HG02938 (cell line): ENCODE measurements at regions not wholly inside any gene's neighbourhood (a gene's known extent, or its start where the extent isn't known, plus 50 kb on each side); places are given as distances from the start of the nearest gene placed in this dataset.
A peak's percentile ranks its signal among the peaks of the same experiment; 100 is the strongest.

Experiments used
- ATAC-seq: cut with Tn5 transposase; IDR thresholded peaks from one replicate; pipeline ENCODE4 v1.9.1; 2021; ENCODE audit warnings: mild to moderate bottlenecking, moderate library complexity; ENCODE audit not compliant: unreplicated experiment

DNA sequence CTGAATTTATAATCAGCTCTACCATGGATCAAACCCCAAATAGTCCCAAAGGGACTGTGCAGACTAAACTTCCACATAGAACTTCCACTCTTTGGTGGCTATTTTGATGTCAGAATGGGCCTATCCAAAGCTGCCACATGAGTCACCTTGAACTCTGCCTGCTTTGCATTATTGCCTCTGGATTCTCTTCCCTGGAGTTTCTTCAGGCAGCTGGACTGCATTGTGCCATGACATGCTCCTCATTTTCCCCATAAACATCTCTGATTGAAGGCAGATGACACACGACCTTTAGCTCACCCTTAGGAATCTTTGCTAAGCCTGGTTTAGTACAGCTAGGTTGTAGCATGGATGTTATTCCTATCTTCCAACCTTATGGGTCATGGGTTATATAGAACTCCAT, 251.7 kb downstream of the FZD1 start:
- ATAC-seq: no peak

DNA sequence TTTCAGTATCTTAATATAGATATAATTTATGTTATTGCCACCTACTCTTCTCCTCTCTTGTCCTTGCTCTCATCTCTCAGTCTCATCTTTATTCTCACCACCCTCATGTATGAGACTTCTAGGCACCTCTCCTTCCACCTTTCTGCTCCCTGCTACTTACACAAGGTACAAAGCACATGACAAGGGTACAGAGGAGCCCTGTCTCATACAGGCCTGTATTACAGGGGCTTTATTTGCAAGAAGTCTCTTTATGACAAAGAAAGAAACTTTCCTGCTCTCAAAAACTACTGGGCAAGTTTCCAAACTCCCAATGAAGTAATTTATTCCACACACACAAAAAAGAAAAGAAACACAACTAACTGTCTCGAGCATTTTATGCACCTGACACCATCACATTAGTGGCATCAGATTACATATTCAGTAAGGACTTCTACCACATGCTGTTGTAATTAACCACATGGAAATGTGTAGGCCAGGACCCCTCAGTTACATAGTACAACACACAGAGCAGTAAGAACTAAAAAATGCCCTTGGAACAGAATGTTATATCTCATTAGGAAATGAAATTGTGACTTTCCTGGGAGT, 253.1 kb downstream of the FZD1 start:
- no peak for ATAC-seq

DNA sequence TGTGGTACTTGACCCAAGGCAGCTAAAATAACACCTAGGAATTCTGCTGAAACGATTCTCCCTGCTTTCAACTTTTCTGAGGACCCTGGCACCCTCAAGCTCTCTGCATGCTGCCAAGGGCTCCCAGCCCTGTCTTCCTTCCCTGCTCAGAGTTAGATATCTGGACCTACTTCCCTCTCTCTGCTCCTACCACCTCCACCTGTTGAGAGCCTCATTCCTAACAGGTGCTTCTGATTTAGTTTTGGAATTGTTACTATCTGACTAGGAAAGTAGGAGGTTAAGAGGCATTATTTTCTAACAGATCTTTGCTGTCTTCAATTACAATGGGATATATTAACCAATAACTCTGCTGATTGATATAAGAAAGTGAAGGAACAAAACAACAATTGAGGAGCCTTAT, 253.8 kb downstream of the FZD1 start:
- ATAC-seq: no peak

DNA sequence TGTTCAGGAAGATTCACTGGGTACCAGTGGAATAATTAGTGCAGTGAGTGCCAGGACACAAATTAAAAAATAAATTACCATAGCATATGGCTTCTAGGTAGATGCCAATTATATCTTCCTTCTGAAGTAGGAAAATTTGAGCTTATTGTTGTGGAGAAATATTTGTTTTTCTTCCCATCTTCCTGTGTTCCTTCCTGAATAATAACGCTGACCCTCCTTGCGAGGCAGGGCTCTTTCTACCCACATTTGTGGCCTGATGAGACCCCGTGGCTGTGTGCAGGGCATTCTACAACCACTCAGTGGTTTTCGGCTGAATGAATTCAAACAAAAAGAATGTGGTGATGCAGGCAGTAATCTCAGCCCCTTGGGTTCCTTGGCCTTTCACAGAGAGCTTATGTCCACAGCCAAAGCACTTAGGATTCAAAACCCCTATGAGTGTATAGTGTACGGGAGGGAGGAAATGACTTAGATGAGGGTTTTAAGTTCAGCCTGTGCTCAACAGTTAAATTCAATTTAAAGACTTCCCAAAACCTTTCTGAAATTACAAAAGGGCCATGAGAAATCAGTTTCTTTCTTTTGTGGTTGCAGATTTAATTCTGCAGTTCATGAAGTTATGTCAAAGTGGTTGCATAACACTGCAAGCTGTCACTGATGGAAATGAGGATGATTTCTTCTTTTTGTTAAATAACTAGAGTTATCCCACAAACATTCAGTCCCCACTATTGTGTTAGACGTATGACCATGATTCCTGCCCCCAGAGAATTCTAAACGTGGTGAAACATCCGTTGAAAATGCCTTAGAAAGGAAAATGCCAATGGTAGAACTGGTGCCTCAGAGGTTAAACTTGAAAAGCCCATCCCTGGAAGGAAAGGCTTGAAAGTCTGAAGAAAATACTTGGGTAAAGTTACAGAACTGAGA, 255.3 kb downstream of the FZD1 start:
- ATAC-seq: no peak

DNA sequence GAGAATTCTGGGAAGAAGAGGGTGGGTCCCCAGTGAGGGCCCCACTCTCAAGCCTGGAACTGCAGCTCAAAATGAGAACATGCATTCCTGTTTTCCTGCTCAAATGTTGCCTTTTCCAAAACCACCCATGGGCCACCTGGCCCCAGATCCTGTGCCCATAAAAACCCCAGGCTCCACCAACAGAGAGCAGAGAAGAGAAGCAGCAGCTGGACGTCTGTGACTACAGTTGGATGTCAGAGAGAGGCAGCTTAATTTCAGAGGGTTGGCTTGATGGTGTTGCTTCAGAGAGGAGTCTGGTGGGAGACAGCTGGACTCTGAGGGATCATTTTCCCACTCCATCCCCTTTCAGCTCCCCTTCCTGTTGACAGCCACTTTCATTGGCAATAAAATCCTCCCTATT, 256.4 kb downstream of the FZD1 start:
- ATAC-seq: no peak

DNA sequence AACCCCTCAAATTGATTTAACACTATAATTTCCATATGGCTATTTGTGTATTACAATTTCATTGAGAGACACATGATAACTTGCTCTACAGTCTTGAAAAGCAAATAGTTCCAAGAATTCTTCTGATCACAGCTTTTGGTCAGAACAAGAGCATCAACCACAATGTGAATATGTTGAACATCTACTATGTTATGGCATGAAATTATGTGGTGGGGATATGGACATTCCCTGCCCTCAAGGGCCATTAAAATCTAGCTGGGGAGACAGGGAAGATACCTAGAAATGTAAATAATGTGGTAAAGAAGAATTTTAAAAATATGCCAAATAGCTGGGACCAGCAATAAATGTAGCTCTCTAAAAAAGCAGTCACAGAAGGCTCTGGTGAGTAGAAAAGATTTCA, 262.2 kb downstream of the FZD1 start:
- ATAC-seq: no peak

DNA sequence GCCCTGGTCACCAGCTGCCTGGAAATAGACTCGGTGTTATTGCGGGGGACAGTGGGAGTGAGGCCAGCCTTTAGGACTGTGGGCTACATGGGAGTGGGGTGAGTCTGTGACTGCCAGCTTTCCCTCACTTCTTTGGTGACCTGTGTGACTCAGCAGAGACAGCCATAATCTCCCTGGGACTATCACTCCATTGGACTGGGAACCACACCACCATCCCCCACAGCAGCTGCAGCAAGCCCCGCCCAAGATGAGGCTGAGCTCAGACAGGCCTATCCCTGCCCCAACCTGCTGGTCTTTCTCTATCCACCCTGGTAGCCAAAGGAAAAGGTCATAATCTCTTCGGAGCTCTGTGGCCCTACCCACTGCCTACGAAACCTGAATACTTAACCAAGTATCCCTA, 263.2 kb downstream of the FZD1 start:
- no peak for ATAC-seq

DNA sequence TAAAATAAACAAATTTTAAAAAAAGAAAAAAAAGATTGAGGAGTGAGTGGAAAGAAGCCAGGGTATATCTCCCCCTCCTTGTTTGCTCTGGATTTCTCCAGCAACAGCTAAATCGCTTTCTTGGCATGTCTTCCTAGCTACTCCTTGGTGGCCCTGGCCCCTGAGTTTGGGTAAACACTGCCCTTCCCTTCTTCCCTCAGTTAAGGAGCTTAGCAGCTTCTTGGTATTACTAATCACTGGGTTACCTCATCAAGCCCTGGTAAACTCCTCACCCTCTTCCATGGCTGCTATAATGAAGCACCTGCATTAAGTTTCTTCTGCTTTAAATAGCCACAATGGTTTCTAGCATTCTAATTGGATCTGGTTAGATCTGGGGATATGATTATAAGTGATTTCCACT, 269.8 kb downstream of the FZD1 start:
- ATAC-seq: no peak

DNA sequence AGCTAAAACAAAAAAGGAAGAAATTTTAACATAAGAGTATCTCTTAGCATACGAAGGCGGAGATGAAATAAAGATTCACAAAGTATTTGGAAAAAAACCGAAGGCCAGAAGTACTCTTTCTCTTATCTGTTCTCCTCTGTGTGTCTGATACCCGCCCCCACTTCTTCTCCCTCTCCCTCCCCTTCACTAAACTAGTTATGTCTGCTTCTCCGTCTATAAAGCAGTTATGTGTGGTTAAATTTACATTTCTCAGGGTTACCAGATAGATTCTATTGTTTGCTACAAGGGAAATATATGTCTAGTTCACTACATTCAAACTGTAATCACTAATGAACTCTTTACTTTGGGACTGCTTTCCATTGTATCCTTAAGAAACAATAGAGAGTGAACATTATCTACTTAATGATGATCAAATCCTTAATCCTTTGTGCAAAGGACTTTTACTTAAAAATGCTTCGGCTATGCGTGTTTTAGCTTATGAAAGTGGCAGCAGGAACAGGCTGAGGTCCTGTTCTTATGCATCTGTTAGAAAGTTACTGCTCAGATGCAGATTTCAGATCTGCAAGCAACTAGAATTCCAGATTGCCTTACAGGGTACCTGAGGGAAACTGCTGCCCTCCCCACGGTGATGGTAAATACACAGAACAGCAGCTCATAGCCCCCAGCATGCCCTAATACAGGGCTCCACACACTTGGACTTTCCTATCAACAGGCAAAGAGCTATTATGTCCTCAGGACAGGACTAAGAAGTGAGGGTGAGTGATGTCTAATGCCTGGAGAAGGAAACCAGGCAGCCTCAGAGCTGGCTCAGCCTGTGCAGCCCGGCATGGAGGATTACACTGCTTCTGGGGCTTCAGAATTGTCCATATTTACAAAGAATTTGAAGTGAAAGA, 273.3 kb downstream of the FZD1 start:
- no peak for ATAC-seq

DNA sequence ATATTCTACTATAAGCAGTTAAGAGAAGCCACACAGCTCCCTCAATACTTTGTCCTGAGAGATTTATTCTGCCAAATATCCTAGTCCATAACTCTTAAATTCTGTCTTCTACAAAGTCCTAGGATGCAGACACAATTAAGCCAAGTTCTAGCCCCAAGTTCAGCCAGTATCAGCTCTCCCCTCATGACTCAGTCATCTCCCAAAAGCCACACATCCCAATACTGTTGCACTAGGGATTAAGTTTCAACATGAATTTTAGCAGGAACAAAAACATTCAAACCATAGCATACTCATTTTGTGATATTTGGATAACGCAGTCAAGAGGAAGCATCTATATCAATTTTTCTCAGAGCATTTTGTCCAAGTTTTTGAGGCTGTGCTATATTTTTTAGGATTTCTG, 277.4 kb downstream of the FZD1 start:
- no peak for ATAC-seq

DNA sequence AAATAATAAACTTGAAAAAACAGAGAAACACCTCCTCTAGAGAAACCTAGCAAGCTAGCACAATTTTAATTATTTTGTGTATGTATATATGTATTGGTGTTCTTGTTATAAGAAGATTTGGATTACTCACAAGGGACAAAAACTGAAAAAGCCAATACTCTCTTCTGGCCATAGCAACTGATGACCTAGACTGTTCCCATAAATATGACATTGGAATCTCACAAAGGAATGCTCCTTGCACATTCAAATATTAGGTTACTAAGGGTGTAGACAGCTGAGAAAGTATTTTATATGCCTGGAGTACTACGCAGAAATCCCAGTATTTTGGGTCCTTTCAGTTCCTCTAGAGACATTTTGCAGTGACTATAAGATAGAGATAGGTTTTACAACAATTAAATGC, 279.4 kb downstream of the FZD1 start:
- no peak for ATAC-seq

DNA sequence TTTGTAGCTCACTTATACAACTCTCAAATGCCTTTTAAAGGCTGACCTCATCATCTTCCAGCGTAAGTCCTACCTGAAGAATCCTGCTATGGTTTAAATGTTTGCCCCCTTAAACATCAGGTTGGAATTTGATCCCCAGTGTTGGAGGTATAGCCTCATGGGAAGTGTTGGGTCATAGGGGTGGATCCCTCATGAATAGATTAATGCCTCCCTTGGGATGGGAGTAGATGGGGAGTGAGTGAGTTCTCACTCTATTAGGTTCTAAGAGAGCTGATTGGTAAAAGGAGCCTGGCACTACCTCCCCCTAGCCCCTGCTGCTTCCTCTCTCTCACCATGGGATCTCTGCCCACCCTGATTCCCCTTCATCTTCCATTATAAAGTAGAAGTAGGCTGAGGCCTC, 285.6 kb downstream of the FZD1 start:
- ATAC-seq: no peak

DNA sequence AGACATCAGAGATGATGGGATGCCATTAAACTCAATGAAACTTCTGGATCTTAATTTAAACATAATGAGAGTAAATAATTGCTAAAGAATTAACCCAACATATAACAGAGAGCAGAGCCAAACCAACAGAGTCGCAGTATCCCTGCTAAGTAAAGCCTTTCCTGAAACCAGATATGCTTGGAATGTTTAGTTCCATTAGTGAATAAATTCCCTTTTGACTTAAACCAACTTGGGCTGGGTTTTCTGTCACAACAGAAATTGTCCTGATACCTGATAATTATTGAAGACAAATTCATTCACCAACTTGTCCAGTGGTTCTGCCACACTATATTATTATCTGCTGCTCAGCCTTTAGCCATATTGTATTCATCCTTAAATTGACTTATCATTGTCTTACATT, 286.7 kb downstream of the FZD1 start:
- no peak for ATAC-seq

DNA sequence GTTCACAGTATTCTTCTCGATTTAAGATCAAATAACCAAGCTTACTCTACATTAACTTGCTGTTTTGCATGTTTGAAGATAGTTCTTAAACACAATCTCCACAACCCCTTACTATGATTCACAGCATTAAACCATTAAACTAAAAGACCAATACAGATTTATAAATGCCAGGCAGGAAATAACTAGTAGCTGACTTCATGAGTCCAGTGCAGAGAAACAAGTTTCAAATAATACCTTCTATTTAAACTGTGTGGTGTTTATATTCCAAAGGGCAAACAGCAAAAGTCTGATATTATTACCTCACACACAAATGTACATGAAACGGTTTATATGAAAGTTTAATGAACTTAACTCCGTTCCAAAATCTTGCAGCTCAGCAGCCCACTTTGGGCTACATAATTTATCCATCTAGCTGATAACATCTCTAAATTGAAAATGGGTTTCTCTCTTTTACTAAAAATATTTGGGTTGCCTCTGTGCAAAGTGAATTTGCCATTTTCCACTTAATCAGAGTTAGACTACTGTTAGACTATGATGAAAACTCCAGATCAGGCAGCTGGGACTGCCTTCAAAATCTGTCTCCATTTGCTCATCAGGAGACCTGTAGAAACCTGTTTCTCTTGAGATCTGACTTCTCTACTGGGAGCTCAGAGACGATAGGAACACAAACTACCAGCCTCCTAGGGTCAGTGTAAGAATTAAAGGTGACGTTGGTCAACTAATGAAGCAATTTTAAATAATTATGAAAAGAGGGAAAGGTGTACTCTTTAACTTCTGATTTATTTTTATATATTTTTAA, 287.3 kb downstream of the FZD1 start:
- ATAC-seq: no peak

DNA sequence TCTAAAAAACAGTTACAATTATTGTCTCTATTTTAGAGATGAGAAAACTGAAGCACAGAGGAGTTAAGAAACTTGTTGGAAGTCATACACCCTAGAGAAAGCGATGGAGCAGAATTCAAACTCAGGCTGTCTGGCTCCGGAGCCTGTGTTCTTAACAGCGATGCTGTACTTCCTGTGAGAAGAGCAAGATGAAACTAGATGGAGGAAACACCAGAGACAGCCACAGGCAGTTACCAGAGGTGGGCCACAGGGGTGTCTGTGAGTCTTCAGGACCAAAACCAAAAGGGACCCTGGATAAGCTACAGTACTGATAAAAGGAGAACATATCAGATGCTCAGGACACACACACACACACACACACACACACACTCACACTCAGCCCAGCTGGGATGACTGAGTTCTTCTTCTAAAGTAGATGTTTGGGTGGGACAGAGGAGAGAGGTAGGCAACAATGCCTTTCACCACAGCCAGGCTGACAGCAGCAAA, 289.2 kb downstream of the FZD1 start:
- ATAC-seq: no peak

DNA sequence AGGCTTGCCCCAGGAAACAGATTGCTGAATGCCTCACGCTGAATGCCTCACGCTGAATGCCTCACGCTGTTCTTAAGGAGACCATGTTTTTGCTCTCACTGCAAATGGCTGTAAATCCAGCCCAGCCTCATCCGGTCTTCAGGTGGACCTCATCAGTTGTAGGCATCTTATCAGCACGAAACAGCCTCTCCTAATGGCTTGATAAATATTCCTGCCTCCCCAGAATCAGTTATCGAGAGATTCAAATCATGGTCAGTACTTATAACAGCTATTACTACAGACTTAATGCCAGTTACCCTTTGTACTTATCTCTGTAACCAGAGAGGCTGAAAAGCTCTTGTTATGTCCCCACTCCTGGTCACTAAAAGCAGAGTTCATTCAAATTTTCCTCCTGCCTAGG, 290.6 kb downstream of the FZD1 start:
- ATAC-seq: no peak

DNA sequence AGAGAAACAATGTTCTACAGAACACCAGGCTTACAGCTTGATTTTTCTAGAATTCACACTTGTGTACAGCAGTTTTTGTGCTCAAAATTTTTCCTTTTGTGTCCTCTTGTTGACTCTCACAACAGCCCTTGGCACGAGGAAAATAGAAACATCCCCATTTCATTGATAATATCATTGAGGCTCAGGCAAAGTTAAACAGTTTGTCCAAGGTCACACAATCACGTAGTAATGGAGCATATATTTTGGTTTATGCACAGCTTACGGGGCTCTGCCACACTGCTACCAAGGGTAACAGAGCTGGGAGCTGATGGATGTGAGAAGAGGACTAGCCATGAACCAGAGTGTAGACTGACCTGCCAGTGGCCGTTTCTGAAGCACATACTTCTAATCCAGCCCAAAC, 292.0 kb downstream of the FZD1 start:
- ATAC-seq: no peak

DNA sequence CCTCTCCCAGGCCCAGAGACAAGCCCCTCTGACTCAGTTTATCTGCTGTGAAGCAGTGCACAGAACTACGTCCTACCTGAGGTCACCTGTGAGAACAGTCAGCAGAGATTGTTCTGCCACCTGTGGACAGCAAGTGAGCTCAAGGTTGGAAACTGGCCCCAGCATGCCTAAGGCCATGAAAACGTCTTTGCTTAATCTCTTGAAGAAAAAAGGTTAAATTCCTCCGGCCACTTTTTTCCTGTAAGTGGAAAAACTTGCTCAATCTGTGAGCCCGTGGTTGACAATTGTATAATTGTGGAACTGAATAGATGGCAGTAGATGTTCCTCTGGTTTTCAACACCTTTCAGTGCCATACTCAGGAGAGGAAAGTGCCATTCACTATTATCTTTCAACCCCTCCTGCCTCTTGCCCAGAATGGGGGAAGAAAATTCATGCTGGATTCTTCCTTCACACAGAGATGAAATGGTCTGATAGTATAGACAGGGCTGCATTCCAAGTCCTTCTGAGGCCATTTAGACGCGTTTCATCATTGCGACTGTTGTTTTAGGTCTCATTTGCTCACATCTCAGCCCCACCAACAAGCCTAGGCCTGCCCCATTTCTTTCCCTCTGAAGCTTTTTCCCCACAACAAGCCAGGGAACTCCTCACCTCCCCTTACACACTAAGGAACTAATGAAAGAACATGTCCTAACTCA, 292.9 kb downstream of the FZD1 start:
- ATAC-seq: no peak

DNA sequence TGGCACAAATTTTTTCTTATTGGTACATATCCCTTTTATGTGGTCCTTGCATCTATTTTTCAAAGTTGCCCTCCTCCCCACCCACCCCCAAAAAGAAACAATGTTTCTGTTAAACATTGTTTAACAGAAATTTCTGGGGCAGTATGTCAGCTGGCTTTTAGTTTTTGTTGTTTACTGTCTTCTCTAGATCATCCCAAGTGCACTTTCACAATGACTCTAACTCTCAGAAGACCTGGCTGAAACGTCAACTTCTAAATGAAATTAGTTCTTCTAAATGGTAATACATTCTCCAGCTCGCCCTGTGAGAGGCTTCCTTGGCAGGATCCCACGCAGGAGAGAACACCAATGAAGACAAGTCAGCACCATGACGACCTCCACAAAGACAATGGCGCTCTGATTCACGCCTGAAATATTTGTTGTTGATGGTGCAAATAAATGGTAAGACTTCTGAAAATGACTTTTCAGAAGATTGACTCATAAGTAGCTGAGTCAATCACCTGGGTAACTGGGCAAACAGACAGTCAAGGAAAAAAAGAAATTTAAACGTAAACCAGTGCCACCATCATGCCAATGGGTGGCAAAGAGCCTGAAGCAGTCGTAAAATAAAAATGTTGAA, 293.7 kb downstream of the FZD1 start:
- peak; percentile 85 for ATAC-seq

DNA sequence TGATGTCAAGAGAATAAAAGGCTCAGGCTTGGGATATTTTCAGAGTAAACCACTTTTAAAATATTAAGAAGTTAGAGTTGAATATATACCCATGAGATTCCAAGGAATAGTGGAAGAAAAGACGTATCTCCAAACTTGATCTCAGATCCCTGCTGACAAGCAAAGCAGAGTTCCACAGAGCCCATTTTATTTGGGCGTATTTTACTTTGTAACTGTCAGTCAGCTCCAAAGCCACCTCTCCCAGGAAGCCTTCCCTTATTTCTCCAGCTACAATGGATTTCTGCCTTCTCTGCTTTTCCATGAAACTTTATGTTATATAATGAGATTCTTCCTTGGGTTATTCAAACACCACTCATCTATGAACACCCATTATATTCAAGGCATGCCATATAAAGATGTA, 295.7 kb downstream of the FZD1 start:
- ATAC-seq: no peak
